ENCODE measurements at regions not wholly inside any gene's neighbourhood (a gene's known extent, or its start where the extent isn't known, plus 50 kb on each side); places are given as distances from the start of the nearest gene placed in this dataset.

- H3K36me3 Mint-ChIP-seq, result no peaks in the 10 kb centered on the region
- H3K4me3 Mint-ChIP-seq, result no peak overlapping the region
Observed at GRCh38 chr12:92614001-92614400, 88.8 kb upstream of the PLEKHG7 start.

GRCh38 chr12:92612611-92613010 is 90.2 kb upstream of the PLEKHG7 start:
- no peak for TF ChIP-seq EZH2phosphoT487 (IDR thresholded peaks at IDR 0.05)
- no peak for TF ChIP-seq EZH2 (IDR thresholded peaks at IDR 0.05)
- no peak for TF ChIP-seq CTCF (IDR thresholded peaks at IDR 0.05)
- no peak overlapping the region for H3K9ac ChIP-seq

More at GRCh38 chr12:92614001-92614400, 88.8 kb upstream of the PLEKHG7 start:
- Histone ChIP-seq H3K9me3 (ENCODE audit: low read depth) (no peaks in the 10 kb centered on the region), H3K9ac (no peak overlapping the region), H3K79me2 (ENCODE audit: low read depth) (no peaks in the 10 kb centered on the region), H2AFZ (replicated peaks) (peak overlapping the region; percentile 26), H3K27me3 (no peaks in the 10 kb centered on the region), H3K4me2 (no peak overlapping the region), H3F3A (ENCODE audit: low read depth) (no peaks in the 10 kb centered on the region), H3K4me1 (no peaks in the 10 kb centered on the region), H3K36me3 (no peaks in the 10 kb centered on the region), H3K4me3 (no peak overlapping the region), H3K27ac (no peak overlapping the region), H4K20me1 (ENCODE audit: low read depth) (no peaks in the 10 kb centered on the region)
- Mint-ChIP-seq H3K27me3 (ENCODE audit: insufficient read depth, low read depth) (peaks cover 2% of the 10 kb centered on the region), H3K9me3 (no peaks in the 10 kb centered on the region), H3K4me1 (no peaks in the 10 kb centered on the region), H3K27ac (no peak overlapping the region)
- DNase-seq (ENCODE audit: low spot score), result no peak
- TF ChIP-seq CTCF (IDR thresholded peaks at IDR 0.05), result no peak
- TF ChIP-seq EZH2 (IDR thresholded peaks at IDR 0.05), result no peak
- no peak for TF ChIP-seq EZH2phosphoT487 (IDR thresholded peaks at IDR 0.05)

GRCh38 chr12:92608151-92609091 is 94.4 kb upstream of the PLEKHG7 start:
- Mint-ChIP-seq H3K4me1 (peaks cover 9% of the 10 kb centered on the region), H3K4me3 (no peak overlapping the region), H3K27ac (no peak overlapping the region), H3K36me3 (no peaks in the 10 kb centered on the region), H3K9me3 (no peaks in the 10 kb centered on the region), H3K27me3 (ENCODE audit: insufficient read depth, low read depth) (peaks cover 2% of the 10 kb centered on the region)
- Histone ChIP-seq H4K20me1 (ENCODE audit: low read depth) (no peaks in the 10 kb centered on the region), H3K9me3 (ENCODE audit: low read depth) (no peaks in the 10 kb centered on the region), H3K4me3 (no peak overlapping the region), H2AFZ (replicated peaks) (peak overlapping the region; percentile 85), H3K27me3 (no peaks in the 10 kb centered on the region), H3K4me1 (no peaks in the 10 kb centered on the region), H3K4me2 (no peak overlapping the region), H3K9ac (no peak overlapping the region), H3K79me2 (ENCODE audit: low read depth) (no peaks in the 10 kb centered on the region), H3F3A (ENCODE audit: low read depth) (no peaks in the 10 kb centered on the region), H3K27ac (no peak overlapping the region), H3K36me3 (no peaks in the 10 kb centered on the region)
- DNase-seq (ENCODE audit: low spot score), result peak; percentile 48
- peak; percentile 62 for TF ChIP-seq CTCF (IDR thresholded peaks at IDR 0.05)
- no peak for TF ChIP-seq EZH2 (IDR thresholded peaks at IDR 0.05)

More at GRCh38 chr12:92612611-92613010, 90.2 kb upstream of the PLEKHG7 start:
- H3K27ac ChIP-seq, result no peak overlapping the region
- DNase-seq (ENCODE audit: low spot score), result no peak
- Mint-ChIP-seq H3K4me1 (peaks cover 9% of the 10 kb centered on the region), H3K36me3 (no peaks in the 10 kb centered on the region), H3K9me3 (no peaks in the 10 kb centered on the region), H3K27ac (no peak overlapping the region), H3K27me3 (ENCODE audit: insufficient read depth, low read depth) (peaks cover 2% of the 10 kb centered on the region), H3K4me3 (no peak overlapping the region)
- H3K4me3 ChIP-seq, result no peak overlapping the region
- no peak overlapping the region for H3K4me2 ChIP-seq
- no peaks in the 10 kb centered on the region for H3K79me2 ChIP-seq (ENCODE audit: low read depth)
- no peaks in the 10 kb centered on the region for H3K27me3 ChIP-seq
- H4K20me1 ChIP-seq (ENCODE audit: low read depth), result no peaks in the 10 kb centered on the region
- no peaks in the 10 kb centered on the region for H3K36me3 ChIP-seq
- no peaks in the 10 kb centered on the region for H3K4me1 ChIP-seq
- no peaks in the 10 kb centered on the region for H3K9me3 ChIP-seq (ENCODE audit: low read depth)
- H2AFZ ChIP-seq (replicated peaks), result no peak overlapping the region
- H3F3A ChIP-seq (ENCODE audit: low read depth), result no peaks in the 10 kb centered on the region

Measured in neural progenitor cell (in vitro differentiated cells).